ENCODE measurements at regions not wholly inside any gene's neighbourhood (a gene's known extent, or its start where the extent isn't known, plus 50 kb on each side); places are given as distances from the start of the nearest gene placed in this dataset.

DNA sequence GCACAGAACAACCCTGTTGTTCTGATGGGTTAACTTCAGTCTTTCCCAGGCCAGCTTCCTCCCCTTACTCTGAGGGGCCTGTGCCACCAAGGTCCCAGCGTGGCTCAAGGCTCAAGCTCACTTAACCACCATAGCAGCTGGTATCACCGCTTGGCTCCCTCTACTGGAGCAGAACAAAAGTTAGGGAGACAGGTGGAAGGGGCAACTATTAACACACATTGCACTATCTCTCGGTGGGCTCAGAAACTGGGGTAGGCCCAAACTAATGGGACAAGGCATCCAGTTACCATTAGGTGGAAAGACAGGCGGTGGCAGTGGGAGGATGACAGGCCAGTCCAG is 88.7 kb upstream of the ATL2 start:
- CTCF ChIA-PET: interaction anchor here (0.6 to 12.3 kb wide), 25 partner anchors 10 to 480 kb away, joined by 3 to 107 read pairs (median 4); partner anchors contain the start of gene ATL2
- Histone ChIP-seq H3K4me1 (peaks cover 8% of the 10 kb centered on the region; the same call in 2 of the 3 replicates), H3K9me3 (no peaks in the 10 kb centered on the region), H3K27ac (no peak overlapping the region), H3K4me3 (no peak overlapping the region), H3K4me2 (no peak overlapping the region)
- DNase-seq (ENCODE audit: low read depth in 1 of 2, low spot score in 1 of 2) (peak; percentile 63 to 66), FAIRE-seq (no peak), ATAC-seq (peak; percentile 77 to 89)
- WGBS (ENCODE audit: missing lambda C conversion rate): 35% methylated on average over 4 of the region's 4 CpGs
- no peak for TF ChIP-seq HOXA7 (CRISPR knock-in tag; IDR thresholded peaks at IDR 0.05)
- TF ChIP-seq, protein P1, sequence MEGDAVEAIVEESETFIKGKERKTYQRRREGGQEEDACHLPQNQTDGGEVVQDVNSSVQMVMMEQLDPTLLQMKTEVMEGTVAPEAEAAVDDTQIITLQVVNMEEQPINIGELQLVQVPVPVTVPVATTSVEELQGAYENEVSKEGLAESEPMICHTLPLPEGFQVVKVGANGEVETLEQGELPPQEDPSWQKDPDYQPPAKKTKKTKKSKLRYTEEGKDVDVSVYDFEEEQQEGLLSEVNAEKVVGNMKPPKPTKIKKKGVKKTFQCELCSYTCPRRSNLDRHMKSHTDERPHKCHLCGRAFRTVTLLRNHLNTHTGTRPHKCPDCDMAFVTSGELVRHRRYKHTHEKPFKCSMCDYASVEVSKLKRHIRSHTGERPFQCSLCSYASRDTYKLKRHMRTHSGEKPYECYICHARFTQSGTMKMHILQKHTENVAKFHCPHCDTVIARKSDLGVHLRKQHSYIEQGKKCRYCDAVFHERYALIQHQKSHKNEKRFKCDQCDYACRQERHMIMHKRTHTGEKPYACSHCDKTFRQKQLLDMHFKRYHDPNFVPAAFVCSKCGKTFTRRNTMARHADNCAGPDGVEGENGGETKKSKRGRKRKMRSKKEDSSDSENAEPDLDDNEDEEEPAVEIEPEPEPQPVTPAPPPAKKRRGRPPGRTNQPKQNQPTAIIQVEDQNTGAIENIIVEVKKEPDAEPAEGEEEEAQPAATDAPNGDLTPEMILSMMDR (IDR thresholded peaks at IDR 0.05): peak; percentile 61
- TF ChIP-seq SMC3 (IDR thresholded peaks at IDR 0.05): peak; percentile 79
- TF ChIP-seq RAD21 (conservative IDR thresholded peaks at IDR 0.05 in 1 of 2, IDR thresholded peaks at IDR 0.05 in 1 of 2): peak; percentile 64 to 68
- POLR2A ChIA-PET: interaction anchor here (1.2 kb wide), 1 partner anchor 88 kb away, joined by 7 read pairs; the partner anchor contains the start of gene ATL2

DNA sequence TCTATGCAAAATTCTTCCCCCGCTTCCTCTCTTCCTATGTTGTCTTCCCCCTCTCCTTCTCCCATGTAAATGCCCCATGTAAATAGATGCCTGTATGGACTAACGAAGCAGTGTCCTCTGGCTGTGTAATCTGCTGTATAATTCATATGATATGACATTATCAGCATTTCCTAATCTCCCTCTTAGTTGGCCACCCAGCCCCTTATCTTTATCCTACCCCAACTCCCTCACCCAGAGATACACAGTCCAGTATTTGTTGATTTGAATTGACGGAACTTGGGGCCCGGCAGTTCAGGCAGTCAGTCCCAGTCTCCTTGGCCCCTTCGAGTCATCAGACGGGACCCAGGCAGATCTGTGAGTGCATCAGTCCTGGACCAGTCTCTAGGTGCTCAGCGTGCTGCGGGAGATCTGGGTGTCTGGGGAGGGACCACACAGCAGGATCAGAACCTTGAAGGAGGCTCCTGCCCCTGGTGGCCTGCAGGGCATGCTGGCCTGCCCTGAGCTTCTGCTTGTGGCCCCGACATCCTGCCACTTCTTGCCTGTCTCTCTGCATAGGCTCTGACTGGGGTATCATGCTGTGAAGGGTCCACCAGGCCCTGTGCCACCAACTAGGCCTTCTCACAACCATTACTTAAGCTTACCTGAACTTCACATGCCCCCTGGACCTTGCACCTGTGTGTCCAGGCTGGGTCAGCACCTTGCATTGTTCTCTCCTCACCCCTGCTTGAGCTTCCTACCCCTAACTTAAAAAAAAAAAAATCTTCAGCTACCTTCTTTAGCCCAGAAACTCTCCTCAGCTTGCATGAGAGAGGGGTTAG is 88.1 kb upstream of the ATL2 start:
- CTCF ChIA-PET: interaction anchor here (0.6 to 12.3 kb wide), 26 partner anchors 10 to 480 kb away, joined by 3 to 107 read pairs (median 4); partner anchors contain the start of gene ATL2
- H3K4me3 ChIP-seq: no peak overlapping the region
- DNase-seq (ENCODE audit: low read depth in 1 of 2, low spot score in 1 of 2) (no peak), ATAC-seq (peak in 1 of 2 experiments; percentile 16; a peak in 3 of 6 replicates), FAIRE-seq (no peak)
- H3K4me2 ChIP-seq: no peak overlapping the region
- H3K9me3 ChIP-seq: no peaks in the 10 kb centered on the region
- H3K4me1 ChIP-seq: peaks cover 8% of the 10 kb centered on the region; the same call in 2 of the 3 replicates
- 87% methylated on average over 9 of the region's 9 CpGs for WGBS (ENCODE audit: missing lambda C conversion rate)
- no peak overlapping the region for H3K27ac ChIP-seq
- POLR2A ChIA-PET: interaction anchor here (1.2 kb wide), 1 partner anchor 88 kb away, joined by 7 read pairs; the partner anchor contains the start of gene ATL2
- TF ChIP-seq, protein P2, sequence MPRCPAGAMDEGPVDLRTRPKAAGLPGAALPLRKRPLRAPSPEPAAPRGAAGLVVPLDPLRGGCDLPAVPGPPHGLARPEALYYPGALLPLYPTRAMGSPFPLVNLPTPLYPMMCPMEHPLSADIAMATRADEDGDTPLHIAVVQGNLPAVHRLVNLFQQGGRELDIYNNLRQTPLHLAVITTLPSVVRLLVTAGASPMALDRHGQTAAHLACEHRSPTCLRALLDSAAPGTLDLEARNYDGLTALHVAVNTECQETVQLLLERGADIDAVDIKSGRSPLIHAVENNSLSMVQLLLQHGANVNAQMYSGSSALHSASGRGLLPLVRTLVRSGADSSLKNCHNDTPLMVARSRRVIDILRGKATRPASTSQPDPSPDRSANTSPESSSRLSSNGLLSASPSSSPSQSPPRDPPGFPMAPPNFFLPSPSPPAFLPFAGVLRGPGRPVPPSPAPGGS (IDR thresholded peaks at IDR 0.05): no peak
- TF ChIP-seq, protein P3, sequence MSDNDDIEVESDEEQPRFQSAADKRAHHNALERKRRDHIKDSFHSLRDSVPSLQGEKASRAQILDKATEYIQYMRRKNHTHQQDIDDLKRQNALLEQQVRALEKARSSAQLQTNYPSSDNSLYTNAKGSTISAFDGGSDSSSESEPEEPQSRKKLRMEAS (IDR thresholded peaks at IDR 0.05): no peak
- TF ChIP-seq KDM1A (IDR thresholded peaks at IDR 0.05; ENCODE audit: low read depth): no peak
- no peak for TF ChIP-seq FOXS1 (CRISPR knock-in tag; IDR thresholded peaks at IDR 0.05)
- TF ChIP-seq EHF (CRISPR knock-in tag; IDR thresholded peaks at IDR 0.05): no peak
- TF ChIP-seq MAZ (IDR thresholded peaks at IDR 0.05; ENCODE audit: borderline replicate concordance, low read depth, low read length): no peak
- no peak for TF ChIP-seq HOXB13 (CRISPR knock-in tag; IDR thresholded peaks at IDR 0.05; ENCODE audit: low read depth)
- no peak for TF ChIP-seq RCOR1 (IDR thresholded peaks at IDR 0.05; ENCODE audit: low read depth, low read length)
- TF ChIP-seq HEYL (CRISPR knock-in tag; IDR thresholded peaks at IDR 0.05): no peak
- no peak for TF ChIP-seq KDM5A (IDR thresholded peaks at IDR 0.05)
- TF ChIP-seq, protein P4, sequence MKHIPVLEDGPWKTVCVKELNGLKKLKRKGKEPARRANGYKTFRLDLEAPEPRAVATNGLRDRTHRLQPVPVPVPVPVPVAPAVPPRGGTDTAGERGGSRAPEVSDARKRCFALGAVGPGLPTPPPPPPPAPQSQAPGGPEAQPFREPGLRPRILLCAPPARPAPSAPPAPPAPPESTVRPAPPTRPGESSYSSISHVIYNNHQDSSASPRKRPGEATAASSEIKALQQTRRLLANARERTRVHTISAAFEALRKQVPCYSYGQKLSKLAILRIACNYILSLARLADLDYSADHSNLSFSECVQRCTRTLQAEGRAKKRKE (CRISPR knock-in tag; IDR thresholded peaks at IDR 0.05; ENCODE audit: low read depth): no peak
- TF ChIP-seq TP53 (CRISPR knock-in tag; IDR thresholded peaks at IDR 0.05): no peak
- no peak for TF ChIP-seq ESRRA (IDR thresholded peaks at IDR 0.05; ENCODE audit: borderline replicate concordance, low read length)
- TF ChIP-seq ZC3H11A (IDR thresholded peaks at IDR 0.05): no peak
- TF ChIP-seq TFCP2L1 (CRISPR knock-in tag; IDR thresholded peaks at IDR 0.05): no peak
- no peak for TF ChIP-seq NR3C1 (IDR thresholded peaks at IDR 0.05)
- no peak for TF ChIP-seq POLR2AphosphoS2 (conservative IDR thresholded peaks at IDR 0.05; ENCODE audit: low read length)
- no peak for TF ChIP-seq HOXB5 (CRISPR knock-in tag; IDR thresholded peaks at IDR 0.05)

Data from A549 (cell line).